ENCODE measurements at regions not wholly inside any gene's neighbourhood (a gene's known extent, or its start where the extent isn't known, plus 50 kb on each side); places are given as distances from the start of the nearest gene placed in this dataset.

- H3K4me3 Mint-ChIP-seq (ENCODE audit: unreplicated experiment), result no peak overlapping the region
Observed at GRCh38 chr7:67843001-67843565, 846.5 kb downstream of the TYW1 start.

GRCh38 chr7:67843615-67844014 lies 847.0 kb downstream of the TYW1 start:
- Mint-ChIP-seq H3K36me3 (ENCODE audit: low read depth, unreplicated experiment) (peaks cover 8% of the 10 kb centered on the region), H3K4me1 (ENCODE audit: unreplicated experiment) (no peaks in the 10 kb centered on the region), H3K4me3 (ENCODE audit: unreplicated experiment) (no peak overlapping the region), H3K27ac (ENCODE audit: unreplicated experiment) (no peak overlapping the region), H3K27me3 (ENCODE audit: unreplicated experiment) (no peaks in the 10 kb centered on the region), H3K9me3 (ENCODE audit: unreplicated experiment) (peaks cover 35% of the 10 kb centered on the region)
- DNase-seq (ENCODE audit: low spot score), result no peak
- no peak for TF ChIP-seq CTCF (IDR thresholded peaks at IDR 0.05; ENCODE audit: unreplicated experiment)

More at GRCh38 chr7:67843001-67843565, 846.5 kb downstream of the TYW1 start:
- no peak for TF ChIP-seq CTCF (IDR thresholded peaks at IDR 0.05; ENCODE audit: unreplicated experiment)
- H3K27me3 Mint-ChIP-seq (ENCODE audit: unreplicated experiment), result no peaks in the 10 kb centered on the region
- H3K36me3 Mint-ChIP-seq (ENCODE audit: low read depth, unreplicated experiment), result peaks cover 8% of the 10 kb centered on the region
- no peak for DNase-seq (ENCODE audit: low spot score)
- no peaks in the 10 kb centered on the region for H3K4me1 Mint-ChIP-seq (ENCODE audit: unreplicated experiment)
- H3K9me3 Mint-ChIP-seq (ENCODE audit: unreplicated experiment), result peaks cover 30% of the 10 kb centered on the region
- H3K27ac Mint-ChIP-seq (ENCODE audit: unreplicated experiment), result no peak overlapping the region

- H3K27ac Mint-ChIP-seq (ENCODE audit: unreplicated experiment), result no peak overlapping the region
- H3K9me3 Mint-ChIP-seq (ENCODE audit: unreplicated experiment), result peaks cover 36% of the 10 kb centered on the region
- H3K4me1 Mint-ChIP-seq (ENCODE audit: unreplicated experiment), result no peaks in the 10 kb centered on the region
- no peak for TF ChIP-seq CTCF (IDR thresholded peaks at IDR 0.05; ENCODE audit: unreplicated experiment)
- peaks cover 1% of the 10 kb centered on the region for H3K27me3 Mint-ChIP-seq (ENCODE audit: unreplicated experiment)
- no peak overlapping the region for H3K4me3 Mint-ChIP-seq (ENCODE audit: unreplicated experiment)
- no peak for DNase-seq (ENCODE audit: low spot score)
- H3K36me3 Mint-ChIP-seq (ENCODE audit: low read depth, unreplicated experiment), result peaks cover 7% of the 10 kb centered on the region
Observed at GRCh38 chr7:67847092-67847787, 850.6 kb downstream of the TYW1 start.

- TF ChIP-seq CTCF (IDR thresholded peaks at IDR 0.05; ENCODE audit: unreplicated experiment), result no peak
- Mint-ChIP-seq H3K27ac (ENCODE audit: unreplicated experiment) (no peak overlapping the region), H3K9me3 (ENCODE audit: unreplicated experiment) (peaks cover 50% of the 10 kb centered on the region), H3K27me3 (ENCODE audit: unreplicated experiment) (peaks cover 8% of the 10 kb centered on the region), H3K36me3 (ENCODE audit: low read depth, unreplicated experiment) (peaks cover 12% of the 10 kb centered on the region), H3K4me1 (ENCODE audit: unreplicated experiment) (no peaks in the 10 kb centered on the region), H3K4me3 (ENCODE audit: unreplicated experiment) (no peak overlapping the region)
- DNase-seq (ENCODE audit: low spot score), result no peak
Observed at GRCh38 chr7:67854221-67855178, 857.9 kb downstream of the TYW1 start.
